ENCODE measurements at regions not wholly inside any gene's neighbourhood (a gene's known extent, or its start where the extent isn't known, plus 50 kb on each side); places are given as distances from the start of the nearest gene placed in this dataset.

GRCh38 chr2:136215908-136216472 is 98.0 kb upstream of the CXCR4 start:
- Histone ChIP-seq H3K27ac (ENCODE audit: low read depth in 2 of 2, low read length in 2 of 2) (no peak overlapping the region), H3K4me3 (ENCODE audit: low read length in 2 of 2) (no peak overlapping the region), H3K9ac (ENCODE audit: low read depth in 1 of 2, low read length in 2 of 2) (no peak overlapping the region), H3K27me3 (ENCODE audit: control insufficient read depth in 2 of 2, insufficient read depth in 2 of 2, low read length in 2 of 2) (peaks cover 0 to 2% of the 10 kb centered on the region in 2 donors), H3K4me1 (ENCODE audit: control insufficient read depth in 2 of 2, insufficient read depth in 2 of 2, low read length in 2 of 2) (no peaks in the 10 kb centered on the region), H3K9me3 (ENCODE audit: control insufficient read depth in 2 of 2, low read length in 2 of 2) (no peaks in the 10 kb centered on the region), H3K36me3 (ENCODE audit: control insufficient read depth in 2 of 2, insufficient read depth in 2 of 2, low read length in 2 of 2) (no peaks in the 10 kb centered on the region)

DNA sequence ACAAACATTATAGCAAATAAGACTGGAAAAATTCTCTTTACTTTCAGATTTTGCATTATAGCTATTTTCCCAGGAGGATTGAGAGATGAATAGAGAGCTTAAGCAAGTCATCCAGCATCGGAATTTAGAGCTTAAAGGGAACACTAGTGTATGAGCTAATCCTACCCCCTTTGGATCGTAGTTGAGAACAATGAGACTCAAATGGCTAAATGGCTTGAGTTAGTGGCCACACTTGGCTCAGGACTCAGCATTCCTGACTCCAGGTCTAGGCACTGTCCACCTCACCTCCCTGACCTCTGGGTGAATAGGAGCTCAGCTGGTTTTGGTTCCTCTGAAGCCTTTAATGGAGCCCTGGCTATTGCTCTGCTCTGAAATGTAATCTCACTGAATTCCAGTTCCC is 97.5 kb upstream of the CXCR4 start:
- no peaks in the 10 kb centered on the region for H3K36me3 ChIP-seq (ENCODE audit: control insufficient read depth in 2 of 2, insufficient read depth in 2 of 2, low read length in 2 of 2)
- no peaks in the 10 kb centered on the region for H3K9me3 ChIP-seq (ENCODE audit: control insufficient read depth in 2 of 2, low read length in 2 of 2)
- H3K27ac ChIP-seq (ENCODE audit: low read depth in 2 of 2, low read length in 2 of 2) = no peak overlapping the region
- no peaks in the 10 kb centered on the region for H3K4me1 ChIP-seq (ENCODE audit: control insufficient read depth in 2 of 2, insufficient read depth in 2 of 2, low read length in 2 of 2)
- no peak overlapping the region for H3K9ac ChIP-seq (ENCODE audit: low read depth in 1 of 2, low read length in 2 of 2)
- H3K4me3 ChIP-seq (ENCODE audit: low read length in 2 of 2) = no peak overlapping the region
- peaks cover 0 to under 1% of the 10 kb centered on the region in 2 donors for H3K27me3 ChIP-seq (ENCODE audit: control insufficient read depth in 2 of 2, insufficient read depth in 2 of 2, low read length in 2 of 2)

GRCh38 chr2:136214307-136215200 is 96.6 kb upstream of the CXCR4 start:
- Histone ChIP-seq H3K36me3 (ENCODE audit: control insufficient read depth in 2 of 2, insufficient read depth in 2 of 2, low read length in 2 of 2) (no peaks in the 10 kb centered on the region), H3K9me3 (ENCODE audit: control insufficient read depth in 2 of 2, low read length in 2 of 2) (no peaks in the 10 kb centered on the region), H3K27ac (ENCODE audit: low read depth in 2 of 2, low read length in 2 of 2) (no peak overlapping the region), H3K9ac (ENCODE audit: low read depth in 1 of 2, low read length in 2 of 2) (no peak overlapping the region), H3K27me3 (ENCODE audit: control insufficient read depth in 2 of 2, insufficient read depth in 2 of 2, low read length in 2 of 2) (no peaks in the 10 kb centered on the region), H3K4me1 (ENCODE audit: control insufficient read depth in 2 of 2, insufficient read depth in 2 of 2, low read length in 2 of 2) (no peaks in the 10 kb centered on the region), H3K4me3 (ENCODE audit: low read length in 2 of 2) (no peak overlapping the region)

DNA sequence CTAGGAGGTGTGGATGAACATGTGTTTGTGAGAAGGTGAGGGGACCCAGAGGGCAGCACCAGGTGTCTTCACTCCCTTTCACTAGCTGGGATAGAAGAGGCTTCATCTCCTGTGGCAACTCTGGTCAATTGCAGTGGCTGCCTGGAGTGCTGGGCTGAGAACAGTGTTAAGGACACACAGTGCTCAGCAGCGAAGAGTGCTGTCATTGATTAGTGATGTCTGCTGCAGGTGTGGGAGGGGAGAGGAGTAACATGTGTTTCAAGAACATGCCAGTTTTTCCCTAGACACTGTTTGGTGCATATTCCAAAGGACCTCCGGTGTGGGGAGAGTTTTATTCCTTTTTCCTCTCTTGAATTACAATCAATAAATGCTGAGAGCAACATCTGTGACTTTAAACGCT is 95.9 kb upstream of the CXCR4 start:
- H3K36me3 ChIP-seq (ENCODE audit: control insufficient read depth in 2 of 2, insufficient read depth in 2 of 2, low read length in 2 of 2) = no peaks in the 10 kb centered on the region
- no peaks in the 10 kb centered on the region for H3K9me3 ChIP-seq (ENCODE audit: control insufficient read depth in 2 of 2, low read length in 2 of 2)
- no peak overlapping the region for H3K4me3 ChIP-seq (ENCODE audit: low read length in 2 of 2)
- H3K27ac ChIP-seq (ENCODE audit: low read depth in 2 of 2, low read length in 2 of 2) = no peak overlapping the region
- no peaks in the 10 kb centered on the region for H3K27me3 ChIP-seq (ENCODE audit: control insufficient read depth in 2 of 2, insufficient read depth in 2 of 2, low read length in 2 of 2)
- no peaks in the 10 kb centered on the region for H3K4me1 ChIP-seq (ENCODE audit: control insufficient read depth in 2 of 2, insufficient read depth in 2 of 2, low read length in 2 of 2)
- no peak overlapping the region for H3K9ac ChIP-seq (ENCODE audit: low read depth in 1 of 2, low read length in 2 of 2)

GRCh38 chr2:136212426-136213378 is 94.8 kb upstream of the CXCR4 start:
- Histone ChIP-seq H3K4me1 (ENCODE audit: control insufficient read depth in 2 of 2, insufficient read depth in 2 of 2, low read length in 2 of 2) (no peaks in the 10 kb centered on the region), H3K27ac (ENCODE audit: low read depth in 2 of 2, low read length in 2 of 2) (no peak overlapping the region), H3K27me3 (ENCODE audit: control insufficient read depth in 2 of 2, insufficient read depth in 2 of 2, low read length in 2 of 2) (no peaks in the 10 kb centered on the region), H3K4me3 (ENCODE audit: low read length in 2 of 2) (no peak overlapping the region), H3K9ac (ENCODE audit: low read depth in 1 of 2, low read length in 2 of 2) (no peak overlapping the region), H3K36me3 (ENCODE audit: control insufficient read depth in 2 of 2, insufficient read depth in 2 of 2, low read length in 2 of 2) (no peaks in the 10 kb centered on the region), H3K9me3 (ENCODE audit: control insufficient read depth in 2 of 2, low read length in 2 of 2) (no peaks in the 10 kb centered on the region)

- Histone ChIP-seq H3K9ac (ENCODE audit: low read depth in 1 of 2, low read length in 2 of 2) (no peak overlapping the region), H3K36me3 (ENCODE audit: control insufficient read depth in 2 of 2, insufficient read depth in 2 of 2, low read length in 2 of 2) (no peaks in the 10 kb centered on the region), H3K9me3 (ENCODE audit: control insufficient read depth in 2 of 2, low read length in 2 of 2) (no peaks in the 10 kb centered on the region), H3K27me3 (ENCODE audit: control insufficient read depth in 2 of 2, insufficient read depth in 2 of 2, low read length in 2 of 2) (no peaks in the 10 kb centered on the region), H3K4me1 (ENCODE audit: control insufficient read depth in 2 of 2, insufficient read depth in 2 of 2, low read length in 2 of 2) (no peaks in the 10 kb centered on the region), H3K27ac (ENCODE audit: low read depth in 2 of 2, low read length in 2 of 2) (no peak overlapping the region), H3K4me3 (ENCODE audit: low read length in 2 of 2) (no peak overlapping the region)
These were observed 93.8 kb upstream of the CXCR4 start for GRCh38 chr2:136211701-136212100.

DNA sequence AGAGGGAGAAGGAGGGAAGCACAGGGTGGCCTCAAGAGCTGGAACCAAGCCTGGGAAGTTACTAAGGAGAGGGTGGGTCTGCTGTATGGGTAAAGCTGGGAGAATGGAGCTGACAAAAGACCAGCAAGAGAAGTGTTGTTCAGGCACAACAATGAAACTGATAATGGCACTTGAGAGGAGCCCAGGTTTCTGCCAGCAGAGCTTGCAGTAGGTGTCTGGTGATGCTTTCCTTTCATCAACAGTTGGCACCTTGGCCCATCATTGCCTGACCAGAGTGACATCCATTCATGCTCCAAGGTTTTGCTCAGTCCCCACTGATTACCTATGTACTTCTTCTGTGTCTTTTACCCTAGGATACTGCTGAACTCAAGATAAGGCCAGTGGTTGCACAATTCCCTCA is 92.9 kb upstream of the CXCR4 start:
- no peak overlapping the region for H3K27ac ChIP-seq (ENCODE audit: low read depth in 2 of 2, low read length in 2 of 2)
- H3K4me3 ChIP-seq (ENCODE audit: low read length in 2 of 2) = no peak overlapping the region

GRCh38 chr2:136210455-136210805 is 92.5 kb upstream of the CXCR4 start:
- Histone ChIP-seq H3K36me3 (ENCODE audit: control insufficient read depth in 2 of 2, insufficient read depth in 2 of 2, low read length in 2 of 2) (no peaks in the 10 kb centered on the region), H3K27me3 (ENCODE audit: control insufficient read depth in 2 of 2, insufficient read depth in 2 of 2, low read length in 2 of 2) (no peaks in the 10 kb centered on the region), H3K9me3 (ENCODE audit: control insufficient read depth in 2 of 2, low read length in 2 of 2) (no peaks in the 10 kb centered on the region), H3K27ac (ENCODE audit: low read depth in 2 of 2, low read length in 2 of 2) (no peak overlapping the region), H3K4me3 (ENCODE audit: low read length in 2 of 2) (no peak overlapping the region), H3K4me1 (ENCODE audit: control insufficient read depth in 2 of 2, insufficient read depth in 2 of 2, low read length in 2 of 2) (no peaks in the 10 kb centered on the region), H3K9ac (ENCODE audit: low read depth in 1 of 2, low read length in 2 of 2) (peak overlapping the region in 1 of 2 donors; percentile 8)

More for the DNA sequence above, 92.9 kb upstream of the CXCR4 start:
- no peaks in the 10 kb centered on the region for H3K27me3 ChIP-seq (ENCODE audit: control insufficient read depth in 2 of 2, insufficient read depth in 2 of 2, low read length in 2 of 2)
- no peaks in the 10 kb centered on the region for H3K36me3 ChIP-seq (ENCODE audit: control insufficient read depth in 2 of 2, insufficient read depth in 2 of 2, low read length in 2 of 2)
- H3K9ac ChIP-seq (ENCODE audit: low read depth in 1 of 2, low read length in 2 of 2) = no peak overlapping the region
- no peaks in the 10 kb centered on the region for H3K4me1 ChIP-seq (ENCODE audit: control insufficient read depth in 2 of 2, insufficient read depth in 2 of 2, low read length in 2 of 2)
- no peaks in the 10 kb centered on the region for H3K9me3 ChIP-seq (ENCODE audit: control insufficient read depth in 2 of 2, low read length in 2 of 2)

DNA sequence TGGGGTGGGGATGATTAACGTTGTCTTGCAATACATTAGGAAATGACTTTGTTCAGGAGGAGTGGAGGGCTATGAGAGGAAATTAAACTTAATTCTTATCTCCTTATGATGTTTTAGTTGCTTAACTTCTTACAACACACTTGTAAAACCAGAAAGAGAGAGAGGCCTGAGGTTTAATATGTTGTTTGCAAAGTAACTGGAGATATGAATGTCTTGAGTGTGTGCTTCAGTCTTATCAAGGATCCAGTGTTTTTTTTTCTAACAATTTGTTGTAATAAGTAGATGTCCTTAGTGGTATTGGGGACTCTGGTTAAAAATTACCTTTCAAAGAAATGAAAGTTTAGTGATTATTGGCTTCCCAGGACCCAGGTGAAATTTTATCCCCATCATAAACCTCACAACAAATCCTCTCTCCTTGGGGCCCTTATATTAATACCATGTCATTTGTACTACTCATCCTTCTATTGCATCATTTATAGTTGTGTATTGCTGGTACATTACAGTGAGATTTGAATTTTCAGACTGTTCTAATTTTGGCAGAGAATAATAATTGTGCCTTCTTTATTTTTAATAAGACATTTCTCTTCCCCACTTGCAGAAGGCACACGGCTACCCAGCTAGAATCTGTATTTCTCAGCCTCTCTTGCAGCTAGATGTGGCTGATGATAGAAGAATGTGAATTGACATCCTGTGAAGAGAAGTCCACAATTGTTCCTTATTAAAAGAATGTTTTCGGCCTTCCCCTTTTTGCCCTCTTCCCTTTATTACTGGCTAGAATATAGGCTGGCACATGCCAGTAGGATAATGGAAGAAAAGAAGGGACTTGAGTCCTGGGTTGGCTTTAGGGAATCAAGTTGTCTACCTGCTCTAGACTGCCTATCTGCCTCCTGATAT is 91.9 kb upstream of the CXCR4 start:
- Histone ChIP-seq H3K9me3 (ENCODE audit: control insufficient read depth in 2 of 2, low read length in 2 of 2) (no peaks in the 10 kb centered on the region), H3K4me1 (ENCODE audit: control insufficient read depth in 2 of 2, insufficient read depth in 2 of 2, low read length in 2 of 2) (no peaks in the 10 kb centered on the region), H3K36me3 (ENCODE audit: control insufficient read depth in 2 of 2, insufficient read depth in 2 of 2, low read length in 2 of 2) (no peaks in the 10 kb centered on the region), H3K9ac (ENCODE audit: low read depth in 1 of 2, low read length in 2 of 2) (no peak overlapping the region), H3K4me3 (ENCODE audit: low read length in 2 of 2) (no peak overlapping the region), H3K27me3 (ENCODE audit: control insufficient read depth in 2 of 2, insufficient read depth in 2 of 2, low read length in 2 of 2) (no peaks in the 10 kb centered on the region), H3K27ac (ENCODE audit: low read depth in 2 of 2, low read length in 2 of 2) (no peak overlapping the region)

Measured in mucosa of rectum (tissue), 2 donors.